ENCODE measurements at regions not wholly inside any gene's neighbourhood (a gene's known extent, or its start where the extent isn't known, plus 50 kb on each side); places are given as distances from the start of the nearest gene placed in this dataset.

DNA sequence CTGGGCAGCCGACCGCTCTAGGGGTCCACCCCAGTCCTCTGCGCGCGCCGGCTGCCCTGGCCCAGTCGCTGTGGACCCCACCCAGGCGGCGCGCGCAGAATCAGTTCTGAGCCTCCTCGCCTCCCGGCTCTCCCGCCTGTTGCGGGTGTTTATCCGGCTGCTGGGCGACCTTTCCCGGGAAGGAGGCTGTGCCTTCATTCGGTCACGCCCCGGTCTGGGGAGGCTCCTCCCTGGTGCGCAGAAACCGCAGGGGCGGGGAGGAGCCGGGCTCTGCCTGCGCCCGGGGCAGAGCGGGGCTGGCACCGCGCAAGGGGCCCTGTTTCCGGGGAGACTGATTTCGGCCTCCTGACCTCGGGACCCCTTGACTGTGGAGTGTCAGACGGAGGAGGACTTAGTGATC is 80.8 kb upstream of the EYS start:
- no peak for DNase-seq (ENCODE audit: extremely low spot score in 2 of 2)
- Histone ChIP-seq H3K4me1 (no peaks in the 10 kb centered on the region), H3K36me3 (no peaks in the 10 kb centered on the region), H3K9me3 (no peaks in the 10 kb centered on the region), H3K4me3 (no peak overlapping the region), H3K27ac (no peak overlapping the region), H3K27me3 (no peaks in the 10 kb centered on the region)
- TF ChIP-seq POLR2A (IDR thresholded peaks at IDR 0.05): no peak
- TF ChIP-seq POLR2AphosphoS5 (IDR thresholded peaks at IDR 0.05; ENCODE audit: insufficient read depth in 1 of 2, low read depth in 1 of 2): no peak
- TF ChIP-seq, protein P1, sequence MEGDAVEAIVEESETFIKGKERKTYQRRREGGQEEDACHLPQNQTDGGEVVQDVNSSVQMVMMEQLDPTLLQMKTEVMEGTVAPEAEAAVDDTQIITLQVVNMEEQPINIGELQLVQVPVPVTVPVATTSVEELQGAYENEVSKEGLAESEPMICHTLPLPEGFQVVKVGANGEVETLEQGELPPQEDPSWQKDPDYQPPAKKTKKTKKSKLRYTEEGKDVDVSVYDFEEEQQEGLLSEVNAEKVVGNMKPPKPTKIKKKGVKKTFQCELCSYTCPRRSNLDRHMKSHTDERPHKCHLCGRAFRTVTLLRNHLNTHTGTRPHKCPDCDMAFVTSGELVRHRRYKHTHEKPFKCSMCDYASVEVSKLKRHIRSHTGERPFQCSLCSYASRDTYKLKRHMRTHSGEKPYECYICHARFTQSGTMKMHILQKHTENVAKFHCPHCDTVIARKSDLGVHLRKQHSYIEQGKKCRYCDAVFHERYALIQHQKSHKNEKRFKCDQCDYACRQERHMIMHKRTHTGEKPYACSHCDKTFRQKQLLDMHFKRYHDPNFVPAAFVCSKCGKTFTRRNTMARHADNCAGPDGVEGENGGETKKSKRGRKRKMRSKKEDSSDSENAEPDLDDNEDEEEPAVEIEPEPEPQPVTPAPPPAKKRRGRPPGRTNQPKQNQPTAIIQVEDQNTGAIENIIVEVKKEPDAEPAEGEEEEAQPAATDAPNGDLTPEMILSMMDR (IDR thresholded peaks at IDR 0.05): no peak
- intact Hi-C loops (cut with DNase I): no loop called here

DNA sequence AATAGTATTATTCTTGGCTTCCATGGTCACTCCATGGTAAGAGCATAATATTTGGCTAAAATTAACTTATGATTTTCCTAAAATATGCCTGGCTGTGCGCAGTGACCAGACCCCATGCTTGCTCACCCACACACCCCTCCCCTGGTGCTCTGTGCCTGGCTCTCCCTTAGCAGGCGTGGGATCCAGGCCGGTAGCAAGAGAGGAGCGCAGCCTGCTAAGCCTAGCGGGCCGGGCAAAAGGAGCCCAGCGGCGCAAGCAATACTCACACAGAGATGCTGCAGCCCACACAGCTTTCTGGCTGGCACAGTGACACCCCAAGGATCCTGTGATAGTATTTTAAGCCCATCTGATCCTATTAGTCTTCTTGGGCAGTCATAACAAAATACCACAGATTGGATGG is 79.8 kb upstream of the EYS start:
- intact Hi-C loops (cut with DNase I): no loop called here
- no peaks in the 10 kb centered on the region for H3K9me3 ChIP-seq
- H3K4me1 ChIP-seq: no peaks in the 10 kb centered on the region
- no peak overlapping the region for H3K4me3 ChIP-seq
- H3K27ac ChIP-seq: no peak overlapping the region
- H3K27me3 ChIP-seq: no peaks in the 10 kb centered on the region
- no peaks in the 10 kb centered on the region for H3K36me3 ChIP-seq
- no peak for DNase-seq (ENCODE audit: extremely low spot score in 2 of 2)
- TF ChIP-seq, protein P1 (IDR thresholded peaks at IDR 0.05): no peak
- TF ChIP-seq POLR2AphosphoS5 (IDR thresholded peaks at IDR 0.05; ENCODE audit: insufficient read depth in 1 of 2, low read depth in 1 of 2) (no peak), POLR2A (IDR thresholded peaks at IDR 0.05) (no peak)

DNA sequence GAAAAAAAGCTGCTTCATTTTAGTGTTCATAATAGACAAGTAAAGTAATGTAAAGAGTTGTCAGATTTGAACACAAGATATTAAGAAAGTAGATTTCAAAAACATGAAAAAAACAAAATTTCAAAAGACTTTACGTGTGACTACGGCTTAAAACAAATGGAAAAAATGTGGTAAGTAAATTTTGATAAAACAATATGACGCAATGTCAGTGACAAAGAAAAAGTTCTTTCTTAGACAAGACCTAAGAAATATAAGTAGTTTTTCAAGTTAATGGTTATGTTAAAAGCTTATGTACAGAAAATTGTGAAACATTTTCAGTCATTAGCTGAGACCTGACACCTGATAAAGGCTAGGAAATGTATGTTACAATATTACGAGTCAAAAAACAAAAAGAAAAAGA is 73.7 kb upstream of the EYS start:
- Histone ChIP-seq H3K4me1 (no peaks in the 10 kb centered on the region), H3K9me3 (no peaks in the 10 kb centered on the region), H3K36me3 (no peaks in the 10 kb centered on the region), H3K27ac (no peak overlapping the region), H3K27me3 (no peaks in the 10 kb centered on the region), H3K4me3 (no peak overlapping the region)
- intact Hi-C loops (cut with DNase I): no loop called here
- DNase-seq (ENCODE audit: extremely low spot score in 2 of 2): no peak
- TF ChIP-seq, protein P1 (IDR thresholded peaks at IDR 0.05): no peak
- TF ChIP-seq POLR2AphosphoS5 (IDR thresholded peaks at IDR 0.05; ENCODE audit: insufficient read depth in 1 of 2, low read depth in 1 of 2): no peak
- TF ChIP-seq POLR2A (IDR thresholded peaks at IDR 0.05): no peak

GRCh38 chr6:65776332-65776731 is 69.3 kb upstream of the EYS start:
- no peaks in the 10 kb centered on the region for H3K27me3 ChIP-seq
- no peak for DNase-seq (ENCODE audit: extremely low spot score in 2 of 2)

DNA sequence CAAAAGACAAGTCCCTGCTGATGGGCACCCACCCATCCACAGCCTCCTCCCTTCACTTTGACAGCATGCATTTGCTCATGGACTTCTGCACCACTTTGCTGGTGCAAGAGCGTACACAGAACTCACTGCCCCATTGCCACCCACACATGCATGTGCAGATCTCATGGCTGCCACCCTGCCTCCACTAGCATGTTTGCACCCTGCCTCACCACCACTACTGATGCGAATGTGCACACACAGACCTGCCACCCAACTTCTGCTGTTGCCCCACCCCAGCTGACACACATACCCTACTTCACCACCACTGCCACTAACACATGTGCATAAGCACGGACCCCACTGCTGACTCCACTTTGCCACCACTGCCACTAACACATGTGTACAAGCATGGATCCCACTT is 64.9 kb upstream of the EYS start:
- TF ChIP-seq, protein P1 (IDR thresholded peaks at IDR 0.05): no peak
- TF ChIP-seq POLR2A (IDR thresholded peaks at IDR 0.05): no peak
- TF ChIP-seq POLR2AphosphoS5 (IDR thresholded peaks at IDR 0.05; ENCODE audit: insufficient read depth in 1 of 2, low read depth in 1 of 2): no peak
- H3K27ac ChIP-seq: no peak overlapping the region
- no peak overlapping the region for H3K4me3 ChIP-seq
- H3K9me3 ChIP-seq: no peaks in the 10 kb centered on the region
- no peak for DNase-seq (ENCODE audit: extremely low spot score in 2 of 2)
- intact Hi-C loops (cut with DNase I): no loop called here
- H3K4me1 ChIP-seq: no peaks in the 10 kb centered on the region
- H3K27me3 ChIP-seq: no peaks in the 10 kb centered on the region
- H3K36me3 ChIP-seq: no peaks in the 10 kb centered on the region

More at GRCh38 chr6:65776332-65776731, 69.3 kb upstream of the EYS start:
- Histone ChIP-seq H3K9me3 (no peaks in the 10 kb centered on the region), H3K4me3 (no peak overlapping the region), H3K27ac (no peak overlapping the region), H3K4me1 (no peaks in the 10 kb centered on the region), H3K36me3 (no peaks in the 10 kb centered on the region)
- TF ChIP-seq POLR2A (IDR thresholded peaks at IDR 0.05) (no peak), POLR2AphosphoS5 (IDR thresholded peaks at IDR 0.05; ENCODE audit: insufficient read depth in 1 of 2, low read depth in 1 of 2) (no peak)
- TF ChIP-seq, protein P1 (IDR thresholded peaks at IDR 0.05): no peak
- intact Hi-C loops (cut with DNase I): no loop called here

All from vagina (tissue), 2 donors.